ENCODE measurements at regions not wholly inside any gene's neighbourhood (a gene's known extent, or its start where the extent isn't known, plus 50 kb on each side); places are given as distances from the start of the nearest gene placed in this dataset.

GRCh38 chr12:76220980-76221379 lies 127.2 kb downstream of the BBS10 start:
- DNase-seq (ENCODE audit: low read depth in 1 of 2, low spot score in 1 of 2), result no peak

- DNase-seq (ENCODE audit: low read depth in 1 of 2, low spot score in 1 of 2), result no peak
Measured at GRCh38 chr12:76219806-76220205, 128.4 kb downstream of the BBS10 start.

- DNase-seq (ENCODE audit: low read depth in 1 of 2, low spot score in 1 of 2), result no peak
Measured at GRCh38 chr12:76216585-76217472, 131.4 kb downstream of the BBS10 start.

GRCh38 chr12:76208129-76208528 lies 123.6 kb upstream of the NAP1L1 start:
- no peak for DNase-seq (ENCODE audit: low read depth in 1 of 2, low spot score in 1 of 2)

- no peak for DNase-seq (ENCODE audit: low read depth in 1 of 2, low spot score in 1 of 2)
Measured at GRCh38 chr12:76206677-76207072, 122.2 kb upstream of the NAP1L1 start.

- DNase-seq (ENCODE audit: low read depth in 1 of 2, low spot score in 1 of 2), result no peak
Measured at GRCh38 chr12:76206039-76206676, 121.7 kb upstream of the NAP1L1 start.

- DNase-seq (ENCODE audit: low read depth in 1 of 2, low spot score in 1 of 2), result no peak
Measured at GRCh38 chr12:76202621-76203020, 118.1 kb upstream of the NAP1L1 start.

GRCh38 chr12:76201758-76202157 lies 117.3 kb upstream of the NAP1L1 start:
- DNase-seq (ENCODE audit: low read depth in 1 of 2, low spot score in 1 of 2), result no peak

- DNase-seq (ENCODE audit: low read depth in 1 of 2, low spot score in 1 of 2), result no peak
Measured at GRCh38 chr12:76201316-76201715, 116.8 kb upstream of the NAP1L1 start.

- DNase-seq (ENCODE audit: low read depth in 1 of 2, low spot score in 1 of 2), result no peak
Measured at GRCh38 chr12:76199808-76200207, 115.3 kb upstream of the NAP1L1 start.

GRCh38 chr12:76198839-76199238 lies 114.4 kb upstream of the NAP1L1 start:
- no peak for DNase-seq (ENCODE audit: low read depth in 1 of 2, low spot score in 1 of 2)

- DNase-seq (ENCODE audit: low read depth in 1 of 2, low spot score in 1 of 2), result no peak
Measured at GRCh38 chr12:76197283-76197682, 112.8 kb upstream of the NAP1L1 start.

GRCh38 chr12:76195920-76196319 lies 111.4 kb upstream of the NAP1L1 start:
- no peak for DNase-seq (ENCODE audit: low read depth in 1 of 2, low spot score in 1 of 2)

- no peak for DNase-seq (ENCODE audit: low read depth in 1 of 2, low spot score in 1 of 2)
Measured at GRCh38 chr12:76194724-76195123, 110.2 kb upstream of the NAP1L1 start.

- no peak for DNase-seq (ENCODE audit: low read depth in 1 of 2, low spot score in 1 of 2)
Measured at GRCh38 chr12:76193961-76194360, 109.5 kb upstream of the NAP1L1 start.

- no peak for DNase-seq (ENCODE audit: low read depth in 1 of 2, low spot score in 1 of 2)
Measured at GRCh38 chr12:76192416-76192815, 107.9 kb upstream of the NAP1L1 start.

- DNase-seq (ENCODE audit: low read depth in 1 of 2, low spot score in 1 of 2), result no peak
Measured at GRCh38 chr12:76190299-76190698, 105.8 kb upstream of the NAP1L1 start.

- DNase-seq (ENCODE audit: low read depth in 1 of 2, low spot score in 1 of 2), result no peak
Measured at GRCh38 chr12:76189851-76190250, 105.4 kb upstream of the NAP1L1 start.

GRCh38 chr12:76187177-76187576 lies 102.7 kb upstream of the NAP1L1 start:
- DNase-seq (ENCODE audit: low read depth in 1 of 2, low spot score in 1 of 2), result no peak

GRCh38 chr12:76186131-76186906 lies 101.8 kb upstream of the NAP1L1 start:
- no peak for DNase-seq (ENCODE audit: low read depth in 1 of 2, low spot score in 1 of 2)

GRCh38 chr12:76183459-76184186 lies 99.1 kb upstream of the NAP1L1 start:
- DNase-seq (ENCODE audit: low read depth in 1 of 2, low spot score in 1 of 2), result no peak
